Neural cell (in vitro differentiated cells): ENCODE measurements at regions not wholly inside any gene's neighbourhood (a gene's known extent, or its start where the extent isn't known, plus 50 kb on each side); places are given as distances from the start of the nearest gene placed in this dataset.

Experiments used
- CTCF ChIP-seq: fragments of 450-650 bp; IDR thresholded peaks from 2 replicates; pipeline ENCODE4 v1.5.1; 2014; ENCODE audit warnings: antibody characterized with exemption, mild to moderate bottlenecking, moderate library complexity; ENCODE audit not compliant: poor library complexity, severe bottlenecking
- EZH2 ChIP-seq: fragments of 200-600, 300-800 bp; shearing (Covaris generic), sonication (generic); IDR thresholded peaks from 2 replicates; pipeline ENCODE4 v1.6.1; 2014; ENCODE audit warnings: antibody characterized with exemption, low read length, borderline replicate concordance, mild to moderate bottlenecking; ENCODE audit not compliant: insufficient read depth, poor library complexity, severe bottlenecking

- TF ChIP-seq CTCF, result no peak
- no peak for TF ChIP-seq EZH2
These were observed 131.3 kb downstream of the TMTC3 start for GRCh38 chr12:88273450-88273849.
